Erythroblast (primary cell): ENCODE measurements at regions not wholly inside any gene's neighbourhood (a gene's known extent, or its start where the extent isn't known, plus 50 kb on each side); places are given as distances from the start of the nearest gene placed in this dataset.

Experiments
- GATA1 ChIP-seq: IDR thresholded peaks from 2 replicates; pipeline ENCODE4 v1.6.1; 2011; ENCODE audit warnings: low read depth, mild to moderate bottlenecking, control low read depth, low read length, moderate library complexity
- POLR2A ChIP-seq: IDR thresholded peaks from 2 replicates; pipeline ENCODE4 v1.6.1; 2011; ENCODE audit warnings: mild to moderate bottlenecking, low read length

DNA sequence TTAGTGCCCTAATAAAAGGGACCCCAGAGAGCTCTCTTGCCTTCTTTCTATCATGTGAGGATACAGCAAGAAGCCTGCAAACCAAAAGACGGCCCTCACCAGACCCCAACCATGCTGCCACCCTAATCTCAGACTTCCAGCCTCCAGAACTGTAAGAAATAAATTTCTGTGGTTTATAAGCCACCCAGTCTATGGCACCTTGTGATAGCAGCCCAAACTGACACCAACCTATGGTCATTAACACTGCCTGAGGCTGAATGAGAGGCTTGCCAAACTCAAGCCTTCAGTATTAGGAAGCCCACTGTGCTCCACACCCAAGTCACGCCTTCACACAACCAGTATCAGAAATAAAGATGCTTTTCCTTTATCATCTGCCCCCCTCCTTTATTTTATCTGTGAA lies 127.3 kb upstream of the KLF3 start:
- TF ChIP-seq POLR2A (no peak), GATA1 (no peak)
